HG03457 (cell line): ENCODE measurements at regions not wholly inside any gene's neighbourhood (a gene's known extent, or its start where the extent isn't known, plus 50 kb on each side); places are given as distances from the start of the nearest gene placed in this dataset.

Experiments
- ATAC-seq: cut with Tn5 transposase; IDR thresholded peaks from one replicate; pipeline ENCODE4 v1.9.1; 2021; ENCODE audit warnings: moderate number of reproducible peaks; ENCODE audit not compliant: unreplicated experiment

- ATAC-seq: no peak
Observed at GRCh38 chr13:30034458-30034795, 184.0 kb upstream of the UBL3 start.

DNA sequence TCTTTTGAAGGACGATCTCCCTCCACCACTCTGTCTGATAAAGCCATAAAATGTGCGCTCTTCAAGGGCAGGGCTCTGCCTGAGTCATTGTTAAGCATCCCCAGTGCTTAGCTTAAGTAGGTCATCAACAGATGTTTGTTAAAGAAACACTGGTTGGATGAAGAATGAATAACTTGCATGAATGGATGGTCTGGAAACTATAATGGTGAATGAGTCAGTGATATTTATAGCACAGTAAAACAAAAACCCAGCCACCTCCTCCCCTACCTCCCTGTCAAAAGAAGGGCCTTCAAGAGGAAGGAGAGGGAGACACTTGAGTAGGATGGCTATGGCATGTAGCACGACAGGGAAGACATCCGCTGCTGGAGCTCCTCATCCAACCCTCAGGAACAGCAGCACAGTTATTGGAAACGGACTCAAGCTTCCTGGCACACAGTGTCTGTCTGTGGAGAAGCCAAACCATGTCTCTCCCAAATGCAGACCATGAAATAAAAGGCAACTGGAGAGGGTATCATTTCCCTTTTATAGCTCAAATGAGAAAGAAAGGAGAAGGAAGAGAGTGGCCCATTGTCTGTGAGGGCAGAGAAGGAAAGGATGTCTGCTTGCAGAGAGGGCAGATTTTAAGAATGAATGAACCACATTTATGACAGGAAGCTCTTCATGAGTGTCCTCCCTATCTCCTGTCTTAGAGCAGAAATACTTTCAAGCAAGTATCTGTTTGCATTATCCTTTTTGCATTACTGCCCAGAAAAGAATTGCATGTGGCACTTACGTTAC, 183.5 kb upstream of the UBL3 start:
- ATAC-seq: no peak

DNA sequence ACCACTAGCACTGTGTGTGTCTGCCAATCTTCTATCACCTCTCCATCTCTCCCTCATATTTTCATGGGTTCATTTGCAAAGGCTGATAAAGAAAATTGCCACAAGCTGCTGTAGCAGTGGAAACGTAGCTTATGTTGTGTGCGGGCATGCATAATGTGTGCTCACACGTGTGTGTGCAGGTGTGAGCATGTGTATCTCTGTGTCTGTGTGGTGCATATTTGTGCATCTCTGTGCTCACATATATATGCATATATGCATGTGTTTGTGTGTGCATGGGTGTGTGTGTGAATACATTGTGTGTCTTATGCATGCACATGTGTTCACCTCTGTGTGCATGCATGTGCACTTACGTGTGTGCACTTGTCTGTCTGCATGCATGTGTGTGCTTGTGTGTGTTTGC, 181.8 kb upstream of the UBL3 start:
- no peak for ATAC-seq

GRCh38 chr13:30031488-30031887, 181.1 kb upstream of the UBL3 start:
- ATAC-seq: no peak

- no peak for ATAC-seq
Observed at GRCh38 chr13:30030141-30030750, 179.8 kb upstream of the UBL3 start.

- no peak for ATAC-seq
Observed at GRCh38 chr13:30027569-30028455, 177.4 kb upstream of the UBL3 start.

GRCh38 chr13:30026909-30027308, 176.5 kb upstream of the UBL3 start:
- no peak for ATAC-seq

DNA sequence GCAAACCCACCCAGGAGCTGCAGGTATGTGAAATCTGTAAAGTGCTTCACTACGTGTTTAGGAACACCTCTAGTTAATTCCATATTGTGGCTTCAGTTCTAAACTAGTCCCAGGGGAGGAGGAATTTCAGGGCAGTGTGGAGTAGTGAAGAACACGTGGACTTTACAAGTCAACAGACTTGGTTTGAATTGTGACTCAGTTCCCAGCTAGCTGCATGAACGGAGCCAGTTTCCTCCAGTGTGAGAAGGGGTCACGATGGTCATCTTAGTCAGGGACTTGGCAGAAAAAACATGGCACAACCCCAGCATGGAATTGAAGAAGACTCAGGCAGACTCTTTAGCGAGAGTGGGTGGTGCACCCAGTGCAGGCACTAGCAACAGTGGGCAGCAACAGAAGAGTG, 175.7 kb upstream of the UBL3 start:
- ATAC-seq: no peak

- ATAC-seq: no peak
Observed at GRCh38 chr13:30025351-30025750, 174.9 kb upstream of the UBL3 start.

GRCh38 chr13:30024125-30024865, 173.9 kb upstream of the UBL3 start:
- ATAC-seq: no peak

DNA sequence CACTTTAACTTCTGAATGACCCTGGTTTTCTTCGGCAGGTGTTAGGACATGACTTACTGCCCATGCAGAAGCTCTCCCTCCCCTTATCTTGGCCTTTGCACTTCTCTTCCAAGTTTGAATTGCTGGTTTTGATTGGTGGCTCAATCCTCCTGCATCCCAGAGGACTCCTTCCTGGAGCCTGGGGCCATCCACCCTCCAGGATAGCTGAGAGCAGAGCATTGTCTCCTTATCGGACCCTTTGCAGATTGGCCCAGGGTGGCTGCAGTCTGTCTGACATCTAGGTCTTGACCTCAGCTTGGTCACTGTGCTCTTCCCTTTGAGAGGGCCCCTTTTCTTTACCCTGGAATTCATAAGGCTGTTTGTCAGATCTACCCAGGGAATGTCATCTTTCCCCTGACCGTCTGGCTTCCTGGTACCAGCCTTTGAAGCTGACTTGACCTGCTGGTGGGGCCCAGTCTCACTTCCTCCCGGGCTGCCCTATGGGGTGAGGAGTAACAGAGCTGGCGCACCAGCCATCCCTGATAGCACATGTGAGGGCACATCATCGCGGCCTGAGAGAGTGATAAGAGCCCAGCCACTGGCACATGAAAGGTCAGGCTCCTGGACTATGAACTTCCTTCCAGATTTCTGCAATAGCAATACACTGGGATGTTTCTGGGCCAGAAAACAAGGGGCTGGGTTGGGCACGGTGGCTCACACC, 172.9 kb upstream of the UBL3 start:
- ATAC-seq: no peak

- no peak for ATAC-seq
Observed at GRCh38 chr13:30022796-30023195, 172.4 kb upstream of the UBL3 start.

GRCh38 chr13:30022256-30022655, 171.8 kb upstream of the UBL3 start:
- no peak for ATAC-seq

- no peak for ATAC-seq
Observed at GRCh38 chr13:30021611-30022010, 171.2 kb upstream of the UBL3 start.

DNA sequence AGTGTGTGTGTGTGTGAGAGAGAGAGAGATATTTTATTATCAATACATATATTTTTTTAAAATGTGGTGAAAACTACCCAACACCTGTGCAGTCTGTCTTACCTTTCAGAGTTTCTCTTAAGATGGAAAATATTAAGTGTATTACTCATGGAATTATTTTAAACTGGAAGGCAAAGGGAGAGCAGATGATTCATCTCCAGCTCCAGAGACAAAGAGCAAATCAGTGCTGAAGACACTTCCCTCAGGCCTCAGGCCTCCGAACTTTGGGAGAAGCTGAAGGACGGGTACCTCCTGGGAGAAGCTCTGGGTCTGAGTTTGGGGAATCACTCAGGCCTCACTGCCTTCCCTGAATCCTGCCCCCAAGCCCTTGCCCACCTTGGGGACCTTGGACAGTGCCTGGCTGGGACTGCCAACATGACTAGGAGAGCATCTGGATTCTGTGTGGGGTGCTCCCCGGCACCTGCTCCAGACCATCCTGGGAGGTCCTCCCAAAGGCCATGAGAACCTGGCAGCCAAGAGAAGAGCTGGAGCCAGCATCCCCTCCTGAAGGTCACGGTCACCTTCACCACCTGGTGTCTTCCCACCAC, 170.4 kb upstream of the UBL3 start:
- no peak for ATAC-seq

DNA sequence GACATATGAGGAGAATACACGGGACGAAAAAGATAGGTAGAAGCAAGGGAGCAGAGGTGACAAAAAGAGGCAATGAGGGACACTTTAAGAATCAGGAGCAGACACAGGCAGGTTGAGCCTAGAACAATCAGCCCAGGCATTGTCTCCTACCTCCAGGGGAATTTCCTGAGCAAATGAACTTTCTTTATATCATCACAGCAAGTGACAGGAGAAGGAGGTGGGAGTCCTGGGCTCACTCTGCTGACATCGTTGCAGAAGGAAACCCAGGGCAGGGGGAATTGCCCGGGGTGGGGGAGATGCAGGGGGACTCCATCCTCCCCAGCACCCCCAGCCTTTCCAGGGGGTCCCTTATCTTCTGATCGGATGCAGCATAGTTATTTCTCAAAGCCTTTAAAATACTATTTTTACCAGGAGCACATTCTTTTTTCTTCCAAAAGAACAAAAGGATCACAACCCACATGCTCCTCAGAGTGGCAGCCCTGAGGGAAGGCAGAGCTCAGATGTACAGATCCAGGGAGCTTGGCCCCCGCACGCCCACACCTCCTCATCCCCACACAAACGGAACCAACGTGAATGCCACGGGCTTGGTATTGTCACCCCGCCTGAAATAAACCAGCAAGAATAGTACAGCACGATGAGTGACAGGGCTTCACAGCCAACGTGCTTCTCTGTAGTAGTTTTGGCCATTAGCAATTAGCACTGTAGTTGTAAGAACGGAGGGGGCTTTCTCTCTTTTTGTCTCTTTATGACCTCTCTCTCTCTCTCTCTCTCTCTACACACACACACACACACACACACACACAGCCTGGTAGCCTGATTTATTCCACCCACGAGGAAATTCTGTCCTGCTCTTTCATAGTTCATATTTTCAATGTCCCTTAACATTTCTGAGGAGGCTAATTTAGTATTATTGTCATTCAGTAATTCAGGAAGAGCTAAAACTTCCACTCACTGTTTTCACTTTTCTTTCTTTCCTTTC, 169.5 kb upstream of the UBL3 start:
- no peak for ATAC-seq

- ATAC-seq: no peak
Observed at GRCh38 chr13:30017880-30018279, 167.5 kb upstream of the UBL3 start.

GRCh38 chr13:30016398-30016797, 166.0 kb upstream of the UBL3 start:
- ATAC-seq: no peak

- no peak for ATAC-seq
Observed at GRCh38 chr13:30009411-30009810, 159.0 kb upstream of the UBL3 start.
